H7 (cell line): ENCODE measurements at regions not wholly inside any gene's neighbourhood (a gene's known extent, or its start where the extent isn't known, plus 50 kb on each side); places are given as distances from the start of the nearest gene placed in this dataset.

ENCODE experiments used
- DNase-seq: peaks from one replicate; pipeline ENCODE4 v3.0.0; 2012
- H3K27me3 ChIP-seq: 2 replicates; pipeline ENCODE4 v1.6.0; 2011; ENCODE audit warnings: mild to moderate bottlenecking, low read length; ENCODE audit not compliant: control insufficient read depth, insufficient read depth
- H3K36me3 ChIP-seq: replicated peaks from 2 replicates; pipeline ENCODE4 v1.5.1; 2011; ENCODE audit warnings: low read length; ENCODE audit not compliant: control insufficient read depth, insufficient read depth
- H3K4me3 ChIP-seq: 2 replicates; pipeline ENCODE4 v1.5.1; 2011; ENCODE audit warnings: low read depth, mild to moderate bottlenecking, control low read depth, low read length, moderate library complexity; ENCODE audit not compliant: insufficient read depth

GRCh38 chr6:98471444-98471843, 362.9 kb upstream of the POU3F2 start:
- H3K27me3 ChIP-seq = no peaks in the 10 kb centered on the region
- no peak for DNase-seq
- no peaks in the 10 kb centered on the region for H3K36me3 ChIP-seq
- H3K4me3 ChIP-seq = no peak overlapping the region

GRCh38 chr6:98477231-98477630, 357.1 kb upstream of the POU3F2 start:
- H3K36me3 ChIP-seq = no peaks in the 10 kb centered on the region
- no peak overlapping the region for H3K4me3 ChIP-seq
- H3K27me3 ChIP-seq = no peaks in the 10 kb centered on the region
- DNase-seq = no peak

- no peak overlapping the region for H3K4me3 ChIP-seq
- no peak for DNase-seq
- no peaks in the 10 kb centered on the region for H3K27me3 ChIP-seq
- H3K36me3 ChIP-seq = no peaks in the 10 kb centered on the region
Measured at GRCh38 chr6:98484696-98485095, 349.7 kb upstream of the POU3F2 start.

GRCh38 chr6:98485593-98485992, 348.8 kb upstream of the POU3F2 start:
- Histone ChIP-seq H3K4me3 (no peak overlapping the region), H3K27me3 (no peaks in the 10 kb centered on the region), H3K36me3 (no peaks in the 10 kb centered on the region)
- no peak for DNase-seq

- no peak for DNase-seq
Measured at GRCh38 chr6:98486057-98486456, 348.3 kb upstream of the POU3F2 start.

GRCh38 chr6:98487612-98488011, 346.8 kb upstream of the POU3F2 start:
- no peaks in the 10 kb centered on the region for H3K27me3 ChIP-seq
- no peaks in the 10 kb centered on the region for H3K36me3 ChIP-seq
- H3K4me3 ChIP-seq = no peak overlapping the region
- peak; percentile 13 for DNase-seq

More at GRCh38 chr6:98486057-98486456, 348.3 kb upstream of the POU3F2 start:
- Histone ChIP-seq H3K4me3 (no peak overlapping the region), H3K36me3 (no peaks in the 10 kb centered on the region), H3K27me3 (no peaks in the 10 kb centered on the region)

- no peaks in the 10 kb centered on the region for H3K36me3 ChIP-seq
- no peak for DNase-seq
- no peak overlapping the region for H3K4me3 ChIP-seq
- H3K27me3 ChIP-seq = no peaks in the 10 kb centered on the region
Measured at GRCh38 chr6:98498144-98498775, 336.1 kb upstream of the POU3F2 start.

GRCh38 chr6:98498866-98499265, 335.5 kb upstream of the POU3F2 start:
- Histone ChIP-seq H3K4me3 (no peak overlapping the region), H3K36me3 (no peaks in the 10 kb centered on the region), H3K27me3 (no peaks in the 10 kb centered on the region)
- DNase-seq = no peak

GRCh38 chr6:98514073-98514720, 320.2 kb upstream of the POU3F2 start:
- Histone ChIP-seq H3K27me3 (no peaks in the 10 kb centered on the region), H3K4me3 (no peak overlapping the region), H3K36me3 (no peaks in the 10 kb centered on the region)
- DNase-seq = no peak

- no peaks in the 10 kb centered on the region for H3K36me3 ChIP-seq
- DNase-seq = no peak
Measured at GRCh38 chr6:98514796-98515195, 319.6 kb upstream of the POU3F2 start.

GRCh38 chr6:98516206-98516605, 318.2 kb upstream of the POU3F2 start:
- Histone ChIP-seq H3K36me3 (no peaks in the 10 kb centered on the region), H3K4me3 (no peak overlapping the region), H3K27me3 (no peaks in the 10 kb centered on the region)
- DNase-seq = no peak

More at GRCh38 chr6:98514796-98515195, 319.6 kb upstream of the POU3F2 start:
- Histone ChIP-seq H3K4me3 (no peak overlapping the region), H3K27me3 (no peaks in the 10 kb centered on the region)

- H3K4me3 ChIP-seq = no peak overlapping the region
- no peak for DNase-seq
- no peaks in the 10 kb centered on the region for H3K27me3 ChIP-seq
- no peaks in the 10 kb centered on the region for H3K36me3 ChIP-seq
Measured at GRCh38 chr6:98516866-98517265, 317.5 kb upstream of the POU3F2 start.

GRCh38 chr6:98525860-98526259, 308.5 kb upstream of the POU3F2 start:
- Histone ChIP-seq H3K4me3 (no peak overlapping the region), H3K36me3 (no peaks in the 10 kb centered on the region), H3K27me3 (peaks cover 2% of the 10 kb centered on the region; the same call in 1 of the 2 replicates)
- peak; percentile 24 for DNase-seq

GRCh38 chr6:98526465-98526864, 307.9 kb upstream of the POU3F2 start:
- Histone ChIP-seq H3K27me3 (peaks cover 2% of the 10 kb centered on the region; the same call in 1 of the 2 replicates), H3K4me3 (no peak overlapping the region), H3K36me3 (no peaks in the 10 kb centered on the region)
- DNase-seq = no peak

GRCh38 chr6:98529364-98529763, 305.0 kb upstream of the POU3F2 start:
- Histone ChIP-seq H3K27me3 (peaks cover 2% of the 10 kb centered on the region; the same call in 1 of the 2 replicates), H3K36me3 (no peaks in the 10 kb centered on the region), H3K4me3 (no peak overlapping the region)
- DNase-seq = no peak
